ENCODE measurements at regions not wholly inside any gene's neighbourhood (a gene's known extent, or its start where the extent isn't known, plus 50 kb on each side); places are given as distances from the start of the nearest gene placed in this dataset.
"Not testable (repeated sequence)": the region's sequence is repeated elsewhere in the genome, so short reads cannot be mapped to it uniquely, and the experiment has no call there.

GRCh38 chr22:44567846-44568493, 69.9 kb upstream of the RTL6 start:
- WGBS, 2 donors: 62 to 67% methylated on average over 8 of the region's 8 CpGs

DNA sequence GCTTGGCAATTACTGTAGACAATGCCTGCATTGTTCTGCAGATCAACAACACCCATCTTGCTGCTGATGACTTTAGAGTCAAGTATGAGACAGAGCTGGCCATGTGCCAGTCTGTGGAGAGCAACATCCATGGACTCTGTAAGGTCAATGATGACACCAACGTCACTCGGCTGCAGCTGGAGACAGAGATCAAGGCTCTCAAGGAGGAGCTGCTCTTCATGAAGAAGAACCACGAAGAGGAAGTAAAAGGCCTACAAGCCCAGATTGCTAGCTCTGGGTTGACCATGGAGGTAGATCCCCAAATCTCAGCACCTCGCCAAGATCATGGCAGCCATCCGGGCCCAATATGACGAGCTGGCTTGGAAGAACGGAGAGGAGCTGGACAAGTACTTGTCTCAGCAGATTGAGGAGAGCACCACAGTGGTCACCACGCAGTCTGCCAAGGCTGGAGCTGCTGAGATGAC, 69.4 kb upstream of the RTL6 start:
- not testable (repeated sequence) for H3K9me3 ChIP-seq (ENCODE audit: control insufficient read depth in 4 of 4, insufficient read depth in 3 of 4, low read length in 3 of 4); H3K9ac ChIP-seq (ENCODE audit: insufficient read depth in 1 of 2, low read length in 2 of 2); H3K36me3 ChIP-seq (ENCODE audit: control insufficient read depth in 4 of 4, insufficient read depth in 4 of 4, low read length in 4 of 4); DNase-seq; H3K4me1 ChIP-seq (ENCODE audit: control insufficient read depth in 5 of 5, insufficient read depth in 5 of 5, low read length in 5 of 5); ATAC-seq (ENCODE audit: insufficient read depth, low FRiP score); H3K27me3 ChIP-seq (ENCODE audit: control insufficient read depth in 3 of 3, insufficient read depth in 3 of 3, low read length in 2 of 3); H3K27ac ChIP-seq (ENCODE audit: low read depth in 1 of 2, low read length in 1 of 2); H3K4me3 ChIP-seq
- 85 to 86% methylated on average over 8 of the region's 8 CpGs for WGBS, 2 donors

More at GRCh38 chr22:44567846-44568493, 69.9 kb upstream of the RTL6 start:
- H3K9ac ChIP-seq (ENCODE audit: insufficient read depth in 1 of 2, low read length in 2 of 2): no peak overlapping the region
- TF ChIP-seq CTCF (IDR thresholded peaks at IDR 0.05; ENCODE audit: control extremely low read depth, extremely low read depth): peak; percentile 24
- DNase-seq (no peak), ATAC-seq (ENCODE audit: insufficient read depth, low FRiP score) (no peak)
- no peak overlapping the region for H3K27ac ChIP-seq (ENCODE audit: low read depth in 1 of 2, low read length in 1 of 2)
- no peaks in the 10 kb centered on the region for H3K4me1 ChIP-seq (ENCODE audit: control insufficient read depth in 5 of 5, insufficient read depth in 5 of 5, low read length in 5 of 5)
- no peak overlapping the region for H3K4me3 ChIP-seq
- no peaks in the 10 kb centered on the region for H3K27me3 ChIP-seq (ENCODE audit: control insufficient read depth in 3 of 3, insufficient read depth in 3 of 3, low read length in 2 of 3)
- no peaks in the 10 kb centered on the region for H3K36me3 ChIP-seq (ENCODE audit: control insufficient read depth in 4 of 4, insufficient read depth in 4 of 4, low read length in 4 of 4)
- peaks cover 0 to 7% (median 0%) of the 10 kb centered on the region in 4 donors for H3K9me3 ChIP-seq (ENCODE audit: control insufficient read depth in 4 of 4, insufficient read depth in 3 of 4, low read length in 3 of 4)

- no peak overlapping the region for H3K4me3 ChIP-seq
- no peak for DNase-seq
- H3K27me3 ChIP-seq (ENCODE audit: control insufficient read depth in 3 of 3, insufficient read depth in 3 of 3, low read length in 2 of 3): no peaks in the 10 kb centered on the region
- H3K36me3 ChIP-seq (ENCODE audit: control insufficient read depth in 4 of 4, insufficient read depth in 4 of 4, low read length in 4 of 4): no peaks in the 10 kb centered on the region
- 87 to 91% methylated on average over 17 of the region's 17 CpGs for WGBS, 2 donors
- no peak overlapping the region for H3K27ac ChIP-seq (ENCODE audit: low read depth in 1 of 2, low read length in 1 of 2)
- no peak overlapping the region for H3K9ac ChIP-seq (ENCODE audit: insufficient read depth in 1 of 2, low read length in 2 of 2)
- ATAC-seq (ENCODE audit: insufficient read depth, low FRiP score): no peak
- peaks cover 0 to 7% (median 0%) of the 10 kb centered on the region in 4 donors for H3K9me3 ChIP-seq (ENCODE audit: control insufficient read depth in 4 of 4, insufficient read depth in 3 of 4, low read length in 3 of 4)
- H3K4me1 ChIP-seq (ENCODE audit: control insufficient read depth in 5 of 5, insufficient read depth in 5 of 5, low read length in 5 of 5): no peaks in the 10 kb centered on the region
- TF ChIP-seq CTCF (IDR thresholded peaks at IDR 0.05; ENCODE audit: control extremely low read depth, extremely low read depth): no peak
These were observed 68.9 kb upstream of the RTL6 start for GRCh38 chr22:44566911-44567310.

GRCh38 chr22:44562651-44563050, 64.6 kb upstream of the RTL6 start:
- not testable (repeated sequence) for H3K36me3 ChIP-seq (ENCODE audit: control insufficient read depth in 4 of 4, insufficient read depth in 4 of 4, low read length in 4 of 4); H3K4me1 ChIP-seq (ENCODE audit: control insufficient read depth in 5 of 5, insufficient read depth in 5 of 5, low read length in 5 of 5); ATAC-seq (ENCODE audit: insufficient read depth, low FRiP score); H3K27ac ChIP-seq (ENCODE audit: low read depth in 1 of 2, low read length in 1 of 2); H3K27me3 ChIP-seq (ENCODE audit: control insufficient read depth in 3 of 3, insufficient read depth in 3 of 3, low read length in 2 of 3); DNase-seq; H3K9ac ChIP-seq (ENCODE audit: insufficient read depth in 1 of 2, low read length in 2 of 2); H3K4me3 ChIP-seq; H3K9me3 ChIP-seq (ENCODE audit: control insufficient read depth in 4 of 4, insufficient read depth in 3 of 4, low read length in 3 of 4)
- WGBS, 2 donors: 94% methylated on average over 7 of the region's 7 CpGs

All from lung (tissue), 11 donors.